ENCODE measurements at regions not wholly inside any gene's neighbourhood (a gene's known extent, or its start where the extent isn't known, plus 50 kb on each side); places are given as distances from the start of the nearest gene placed in this dataset.

DNA sequence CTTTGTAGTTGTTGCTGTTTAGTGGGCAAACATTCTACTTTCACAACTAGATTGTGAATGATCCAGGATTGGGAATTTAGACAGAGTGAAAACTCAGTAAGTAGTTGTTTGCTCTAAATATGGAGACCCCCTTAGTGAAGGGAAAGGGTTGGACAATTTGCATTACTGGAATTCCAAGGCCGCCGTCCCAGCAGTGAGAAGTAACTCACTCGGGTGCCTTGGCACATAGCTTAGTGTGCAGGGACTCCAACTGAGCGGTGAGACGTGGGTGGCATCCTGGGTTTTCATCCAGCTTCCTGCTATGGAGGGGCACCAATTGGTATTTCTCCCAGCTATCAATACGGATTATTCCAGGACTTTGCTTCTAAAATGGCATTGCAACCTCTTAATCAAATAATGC lies 69.7 kb upstream of the FCN1 start:
- TF ChIP-seq POLR2A (IDR thresholded peaks at IDR 0.05): no peak
- no peak for TF ChIP-seq CTCF (IDR thresholded peaks at IDR 0.05)
